Natural killer cell (primary cell): ENCODE measurements at regions not wholly inside any gene's neighbourhood (a gene's known extent, or its start where the extent isn't known, plus 50 kb on each side); places are given as distances from the start of the nearest gene placed in this dataset.

Experiments
- ATAC-seq, 3 donors: fragments of 150-1000 bp in 2 of 3; fragments of 200-7000 bp in 1 of 3; cut with Tn5 transposase; 1 replicate in 1 of 3; 2 replicates in 2 of 3; pipeline ENCODE4 v1.10.0; 2021; ENCODE audit warnings: mild to moderate bottlenecking in 2 of 3, moderate library complexity in 2 of 3
- DNase-seq, 2 donors: peaks; one replicate each; pipeline versions ENCODE4 v3.0.0 to v3.0.0-alpha.2; 2013 to 2021; ENCODE audit warnings: mixed read lengths in 1 of 2
- H3K27ac ChIP-seq: one replicate; pipeline ENCODE4 v1.5.1; 2013; ENCODE audit warnings: mild to moderate bottlenecking, low read length
- H3K27me3 ChIP-seq: one replicate; pipeline ENCODE4 v1.6.1; 2013; ENCODE audit warnings: low read length; ENCODE audit not compliant: control insufficient read depth, insufficient read depth
- H3K36me3 ChIP-seq: one replicate; pipeline ENCODE4 v1.6.1; 2013; ENCODE audit warnings: low read length; ENCODE audit not compliant: control insufficient read depth, insufficient read depth
- H3K4me1 ChIP-seq: one replicate; pipeline ENCODE4 v1.6.1; 2013; ENCODE audit warnings: low read length; ENCODE audit not compliant: control insufficient read depth, insufficient read depth
- H3K4me3 ChIP-seq: one replicate; pipeline ENCODE4 v1.5.1; 2013; ENCODE audit warnings: low read length
- H3K9me3 ChIP-seq: one replicate; pipeline ENCODE4 v1.6.1; 2013; ENCODE audit warnings: low read length; ENCODE audit not compliant: control insufficient read depth, insufficient read depth
- H3K27ac Mint-ChIP-seq, 2 donors: one replicate each; pipeline ENCODE4 v1.8.0; 2022; ENCODE audit warnings: mild to moderate bottlenecking in 2 of 2, mixed read lengths in 2 of 2, moderate library complexity in 1 of 2
- H3K27me3 Mint-ChIP-seq, 2 donors: one replicate each; pipeline ENCODE4 v1.8.0; 2022; ENCODE audit warnings: low read depth in 2 of 2, mixed read lengths in 2 of 2
- H3K36me3 Mint-ChIP-seq: one replicate; pipeline ENCODE4 v1.8.0; 2022; ENCODE audit warnings: mixed read lengths
- H3K4me1 Mint-ChIP-seq, 2 donors: one replicate each; pipeline ENCODE4 v1.8.0; 2022; ENCODE audit warnings: mixed read lengths in 2 of 2
- H3K4me3 Mint-ChIP-seq: one replicate; pipeline ENCODE4 v1.8.0; 2022; ENCODE audit warnings: mild to moderate bottlenecking, moderate library complexity, mixed read lengths
- H3K9me3 Mint-ChIP-seq, 2 donors: one replicate each; pipeline ENCODE4 v1.8.0; 2022; ENCODE audit warnings: mixed read lengths in 2 of 2
- CTCF ChIP-seq: fragments of 200-600 bp; IDR thresholded peaks from one replicate; pipeline ENCODE4 v1.8.0; 2022; ENCODE audit warnings: antibody characterized with exemption
- WGBS: methylation state at CpG from one replicate; pipeline ENCODE4 v1.1.7; 2013; ENCODE audit warnings: missing lambda C conversion rate; ENCODE audit not compliant: insufficient coverage; 5-methylcytosine and 5-hydroxymethylcytosine counted together
- intact Hi-C: fragments of 100-400 bp; cut with micrococcal nuclease; formaldehyde crosslinking; loops from one replicate; pipeline ENCODE4 v1.14.2; 2022

GRCh38 chr3:82413171-82413570, 651.7 kb upstream of the GBE1 start:
- no peak overlapping the region for H3K27ac ChIP-seq
- no peak for TF ChIP-seq CTCF
- H3K4me1 Mint-ChIP-seq: no peaks in the 10 kb centered on the region
- no peaks in the 10 kb centered on the region for H3K4me1 ChIP-seq
- H3K9me3 Mint-ChIP-seq: peaks cover 7 to 16% of the 10 kb centered on the region in 2 donors
- peaks cover 6% of the 10 kb centered on the region for H3K36me3 Mint-ChIP-seq
- H3K27me3 ChIP-seq: no peaks in the 10 kb centered on the region
- H3K27me3 Mint-ChIP-seq: no peaks in the 10 kb centered on the region
- no peaks in the 10 kb centered on the region for H3K36me3 ChIP-seq
- no peak for ATAC-seq
- DNase-seq: no peak
- no peak overlapping the region for H3K4me3 Mint-ChIP-seq
- no peaks in the 10 kb centered on the region for H3K9me3 ChIP-seq
- intact Hi-C loops: no loop called here
- H3K4me3 ChIP-seq: no peak overlapping the region
- WGBS: no CpG with 5 or more reads among the region's 2 CpGs
- no peak overlapping the region for H3K27ac Mint-ChIP-seq

GRCh38 chr3:82410366-82410765, 648.9 kb upstream of the GBE1 start:
- TF ChIP-seq CTCF: no peak
- intact Hi-C loops: no loop called here
- H3K9me3 ChIP-seq: peaks cover 4% of the 10 kb centered on the region
- H3K27me3 ChIP-seq: no peaks in the 10 kb centered on the region
- no peak overlapping the region for H3K27ac ChIP-seq
- peaks cover 7 to 8% of the 10 kb centered on the region in 2 donors for H3K9me3 Mint-ChIP-seq
- no peaks in the 10 kb centered on the region for H3K27me3 Mint-ChIP-seq
- ATAC-seq: no peak
- no peak overlapping the region for H3K27ac Mint-ChIP-seq
- no peaks in the 10 kb centered on the region for H3K4me1 ChIP-seq
- no peak overlapping the region for H3K4me3 Mint-ChIP-seq
- H3K36me3 ChIP-seq: no peaks in the 10 kb centered on the region
- H3K4me1 Mint-ChIP-seq: no peaks in the 10 kb centered on the region
- DNase-seq: no peak
- H3K4me3 ChIP-seq: no peak overlapping the region
- H3K36me3 Mint-ChIP-seq: peaks cover 6% of the 10 kb centered on the region

DNA sequence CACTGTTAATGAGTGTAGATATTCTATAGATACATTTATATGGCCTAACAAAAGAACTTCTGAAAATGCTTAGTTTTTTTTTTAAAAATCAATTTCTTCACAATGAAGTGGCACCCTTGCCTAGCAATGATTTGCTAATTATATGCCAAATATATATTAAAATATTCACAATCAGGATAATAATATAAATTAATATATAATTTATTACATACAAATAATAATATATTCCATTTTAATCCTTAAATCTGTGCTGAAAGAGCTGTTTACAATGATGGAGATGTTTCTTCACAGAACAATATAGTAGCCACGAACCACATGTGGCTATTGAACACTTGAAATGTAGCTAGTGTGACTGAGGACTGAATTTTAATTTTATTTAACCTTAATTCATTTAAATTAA, 648.4 kb upstream of the GBE1 start:
- no CpG with 5 or more reads among the region's 1 CpG for WGBS
- Histone ChIP-seq H3K4me1 (no peaks in the 10 kb centered on the region), H3K4me3 (no peak overlapping the region), H3K27me3 (no peaks in the 10 kb centered on the region), H3K27ac (no peak overlapping the region), H3K36me3 (no peaks in the 10 kb centered on the region), H3K9me3 (peaks cover 4% of the 10 kb centered on the region)
- peaks cover 7 to 8% of the 10 kb centered on the region in 2 donors for H3K9me3 Mint-ChIP-seq
- no peak for DNase-seq
- H3K36me3 Mint-ChIP-seq: peaks cover 6% of the 10 kb centered on the region
- no peak for ATAC-seq
- no peaks in the 10 kb centered on the region for H3K27me3 Mint-ChIP-seq
- no peaks in the 10 kb centered on the region for H3K4me1 Mint-ChIP-seq
- no peak for TF ChIP-seq CTCF
- no peak overlapping the region for H3K4me3 Mint-ChIP-seq
- intact Hi-C loops: no loop called here
- H3K27ac Mint-ChIP-seq: no peak overlapping the region

DNA sequence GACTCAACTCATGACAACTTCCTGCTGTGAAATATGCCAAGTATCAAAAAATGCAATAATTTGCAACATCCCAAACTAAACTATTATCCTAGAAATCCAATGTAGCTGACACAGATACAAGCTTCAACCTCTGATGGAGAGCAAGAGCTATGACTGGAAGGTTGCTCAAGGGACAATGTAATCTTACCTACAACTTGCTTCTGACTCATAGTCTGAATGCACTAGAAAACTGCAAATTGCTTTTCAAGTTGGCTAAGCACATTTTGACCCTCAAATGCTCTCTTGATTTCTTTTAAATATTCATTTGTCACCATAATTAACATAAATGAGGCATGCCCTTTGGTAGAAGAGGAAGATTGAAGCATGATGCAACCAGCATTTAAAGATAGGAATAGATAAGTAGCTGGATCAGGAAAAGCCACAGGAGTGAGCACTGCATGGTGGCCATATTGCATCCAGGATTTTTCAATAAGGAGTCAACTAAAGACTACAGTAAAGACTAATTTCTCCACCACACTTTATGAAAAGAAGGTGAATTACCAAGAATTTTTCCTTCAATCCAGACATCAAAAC, 630.8 kb upstream of the GBE1 start:
- TF ChIP-seq CTCF: no peak
- Histone ChIP-seq H3K4me3 (no peak overlapping the region), H3K27me3 (no peaks in the 10 kb centered on the region), H3K27ac (no peak overlapping the region), H3K4me1 (no peaks in the 10 kb centered on the region), H3K36me3 (no peaks in the 10 kb centered on the region), H3K9me3 (no peaks in the 10 kb centered on the region)
- H3K9me3 Mint-ChIP-seq: peaks cover 12 to 16% of the 10 kb centered on the region in 2 donors
- DNase-seq (no peak), ATAC-seq (no peak)
- intact Hi-C loops: no loop called here
- H3K36me3 Mint-ChIP-seq: no peaks in the 10 kb centered on the region
- no peak overlapping the region for H3K27ac Mint-ChIP-seq
- no peaks in the 10 kb centered on the region for H3K27me3 Mint-ChIP-seq
- no peaks in the 10 kb centered on the region for H3K4me1 Mint-ChIP-seq
- H3K4me3 Mint-ChIP-seq: no peak overlapping the region
